ENCODE measurements at regions not wholly inside any gene's neighbourhood (a gene's known extent, or its start where the extent isn't known, plus 50 kb on each side); places are given as distances from the start of the nearest gene placed in this dataset.

DNA sequence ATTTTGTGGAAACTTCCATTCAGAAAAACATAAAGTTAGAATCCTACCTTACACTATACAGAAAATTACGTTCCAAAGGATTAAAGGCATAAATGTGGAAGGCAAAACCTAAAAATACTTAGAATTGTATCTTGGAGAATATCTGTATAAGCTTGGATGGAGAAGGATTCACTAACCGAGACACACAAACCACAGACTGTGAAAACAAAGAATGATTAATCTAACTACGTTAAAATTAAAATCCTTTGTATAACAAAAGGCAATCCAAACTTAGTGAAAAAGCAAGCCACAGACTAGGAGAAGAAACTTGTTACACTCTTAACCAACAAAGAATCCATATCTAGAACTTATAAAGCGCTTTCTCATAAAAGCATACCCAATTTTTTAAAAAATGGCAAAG, 678.8 kb downstream of the INHBA start:
- no peak for DNase-seq

DNA sequence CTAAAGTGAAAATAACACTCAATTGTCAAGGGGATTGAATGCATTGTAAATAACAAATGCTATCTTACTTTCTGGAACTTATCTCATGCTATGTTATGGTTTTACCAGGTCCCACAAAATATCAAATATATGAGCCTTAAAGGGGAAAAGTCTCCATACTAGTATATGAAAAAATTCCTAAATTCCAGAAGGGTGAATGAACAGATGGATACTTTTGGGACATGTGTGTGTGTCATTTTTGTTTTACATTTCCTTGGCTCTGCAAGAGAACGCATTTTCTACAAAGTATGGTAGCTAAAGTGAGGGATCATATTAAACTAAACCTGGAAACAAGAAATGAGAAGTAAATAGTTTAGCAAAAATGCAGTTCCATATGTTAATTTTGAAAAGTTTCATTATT, 682.8 kb downstream of the INHBA start:
- no peak for DNase-seq

DNA sequence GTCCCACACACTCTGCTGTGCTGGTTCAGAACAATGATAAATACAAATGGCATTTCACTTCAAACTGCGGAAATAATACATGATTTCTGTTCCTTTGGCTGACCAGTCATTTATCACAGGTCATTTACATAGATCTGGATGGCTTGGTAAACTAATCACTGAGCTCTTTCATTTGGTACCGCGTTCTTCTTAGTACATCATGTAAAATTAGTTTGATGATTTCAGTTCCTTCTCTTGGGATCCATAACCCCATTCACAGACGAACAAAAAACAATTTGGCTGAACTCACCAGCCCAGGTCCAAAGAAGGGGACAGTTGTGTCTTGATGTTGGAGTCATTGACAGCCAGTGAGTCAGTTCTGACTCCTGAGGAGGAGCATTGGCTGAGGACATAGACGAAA, 689.8 kb downstream of the INHBA start:
- no peak for DNase-seq

DNA sequence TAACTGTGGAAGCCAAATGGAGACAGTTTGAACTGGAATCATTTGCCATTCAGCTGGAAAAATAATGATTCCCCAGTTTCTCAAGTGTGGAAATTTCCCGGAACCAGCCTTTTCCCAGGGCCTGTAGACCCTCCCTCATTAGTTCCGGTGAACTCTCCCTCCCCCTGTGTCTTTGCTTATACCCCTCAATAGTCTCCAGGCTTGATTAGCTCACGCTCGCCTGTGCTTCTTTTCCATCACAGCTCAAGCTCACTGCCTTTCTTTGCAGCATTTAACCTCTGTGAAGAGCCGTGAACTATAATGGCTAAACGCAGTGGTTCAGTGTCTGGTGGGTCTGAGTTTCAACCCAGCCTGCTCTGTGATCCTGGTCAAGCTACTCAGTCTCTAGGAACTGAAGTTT, 690.8 kb downstream of the INHBA start:
- DNase-seq: no peak

DNA sequence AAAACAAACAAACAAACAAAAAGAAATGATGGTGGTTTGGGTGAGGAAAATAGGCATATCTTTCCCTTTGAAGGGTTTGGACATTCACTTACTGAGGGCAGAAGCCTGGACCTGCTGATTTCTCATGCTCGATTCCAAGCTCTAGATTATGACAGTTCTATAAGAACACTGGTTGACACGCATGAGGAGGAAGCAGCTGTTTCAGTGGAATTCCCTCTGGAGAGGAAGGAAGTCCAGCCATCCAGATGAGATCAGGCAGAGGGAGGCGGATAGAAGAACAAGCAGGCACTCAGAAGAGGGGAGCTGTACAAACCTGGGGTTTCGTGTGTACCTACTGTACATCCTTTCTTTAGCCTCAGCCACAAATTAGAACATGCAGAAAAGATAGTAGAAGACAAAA, 691.9 kb downstream of the INHBA start:
- no peak for DNase-seq

DNA sequence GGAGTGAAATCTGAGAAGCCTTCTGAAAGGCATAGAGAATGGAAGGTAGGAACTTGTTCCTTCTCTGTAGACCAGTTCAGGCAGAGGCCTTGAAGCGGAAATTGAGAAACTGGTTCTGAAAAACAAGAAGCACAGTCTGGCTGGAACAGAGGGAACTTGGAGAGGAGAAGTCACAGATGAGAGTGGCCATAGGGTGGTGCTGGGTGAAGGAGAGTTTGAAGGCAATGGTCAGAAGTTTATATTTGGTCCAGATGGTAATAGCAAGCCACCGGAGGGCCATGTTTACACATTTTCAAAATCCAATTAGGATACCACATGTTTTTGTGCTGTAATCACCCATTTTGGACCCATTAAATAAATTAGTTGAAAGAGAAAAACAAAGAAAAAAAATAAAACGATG, 692.5 kb downstream of the INHBA start:
- no peak for DNase-seq

DNA sequence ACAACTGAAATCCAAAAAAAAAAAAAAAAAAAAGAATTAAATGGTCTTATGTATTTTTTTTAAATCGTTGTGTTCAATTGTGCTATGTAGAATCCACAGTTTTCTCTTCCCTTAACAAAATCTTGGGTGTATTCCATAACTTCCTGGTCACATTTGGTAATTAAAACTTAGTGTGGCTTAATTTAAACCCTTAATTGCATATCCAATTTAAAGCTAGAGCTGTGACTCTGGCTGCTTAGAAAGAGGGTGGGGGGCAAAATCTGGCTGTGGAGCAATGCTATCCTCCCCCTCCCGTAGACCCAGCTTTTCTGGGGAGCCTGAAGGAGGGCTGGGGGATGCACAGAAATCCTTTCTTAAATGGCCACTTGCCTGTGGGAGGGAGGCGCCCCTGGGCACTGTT, 695.1 kb downstream of the INHBA start:
- DNase-seq: no peak

DNA sequence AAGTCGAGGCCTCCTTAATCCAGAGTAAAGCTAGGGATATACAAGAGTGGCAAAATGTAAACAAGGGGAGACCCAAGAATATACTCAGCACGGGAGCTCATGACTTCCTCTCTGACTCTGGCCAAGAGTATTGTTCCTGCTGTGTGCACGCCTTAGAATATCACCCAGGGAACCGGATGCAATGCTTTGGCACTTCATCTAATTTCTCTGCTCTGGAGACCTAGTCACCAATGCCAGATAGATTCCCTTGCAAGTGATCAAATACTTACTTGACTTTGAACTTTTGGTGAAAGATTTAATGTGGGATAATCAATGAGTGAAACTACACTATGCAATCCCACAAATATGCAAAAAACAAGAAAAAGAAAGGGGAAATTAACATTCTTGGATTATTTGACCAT, 695.5 kb downstream of the INHBA start:
- DNase-seq: no peak

DNA sequence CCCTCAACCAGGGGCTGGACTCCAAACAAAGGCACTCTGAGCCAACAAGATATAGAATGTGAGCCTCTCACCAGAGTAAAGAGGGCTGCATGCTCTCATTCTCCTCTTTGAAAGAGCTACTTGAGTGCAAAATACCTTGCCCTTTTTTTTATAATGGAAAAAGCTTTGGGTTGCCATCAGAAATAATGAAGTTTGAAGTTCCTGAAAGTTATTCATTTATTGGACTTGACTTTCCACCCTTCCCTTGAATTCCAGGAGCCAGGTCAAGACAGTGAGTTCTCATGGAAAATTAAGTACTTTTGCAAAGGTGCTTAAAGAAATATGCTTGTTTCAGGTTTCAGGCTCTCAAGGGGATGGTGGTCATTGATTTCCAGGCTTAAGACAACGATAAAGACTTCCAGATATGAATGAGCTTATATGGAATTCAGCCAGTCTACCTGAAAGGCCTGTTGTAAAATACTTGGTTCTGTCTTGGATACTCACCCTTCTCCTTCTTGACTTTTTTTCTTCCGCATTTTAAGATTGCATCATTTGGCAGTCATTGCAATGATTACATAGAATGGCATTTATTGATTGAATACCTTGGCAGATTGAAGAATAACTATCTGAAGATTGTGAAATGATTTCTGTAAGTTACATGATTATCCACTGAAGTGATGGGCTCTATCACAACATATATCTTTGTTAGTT, 696.4 kb downstream of the INHBA start:
- no peak for DNase-seq

DNA sequence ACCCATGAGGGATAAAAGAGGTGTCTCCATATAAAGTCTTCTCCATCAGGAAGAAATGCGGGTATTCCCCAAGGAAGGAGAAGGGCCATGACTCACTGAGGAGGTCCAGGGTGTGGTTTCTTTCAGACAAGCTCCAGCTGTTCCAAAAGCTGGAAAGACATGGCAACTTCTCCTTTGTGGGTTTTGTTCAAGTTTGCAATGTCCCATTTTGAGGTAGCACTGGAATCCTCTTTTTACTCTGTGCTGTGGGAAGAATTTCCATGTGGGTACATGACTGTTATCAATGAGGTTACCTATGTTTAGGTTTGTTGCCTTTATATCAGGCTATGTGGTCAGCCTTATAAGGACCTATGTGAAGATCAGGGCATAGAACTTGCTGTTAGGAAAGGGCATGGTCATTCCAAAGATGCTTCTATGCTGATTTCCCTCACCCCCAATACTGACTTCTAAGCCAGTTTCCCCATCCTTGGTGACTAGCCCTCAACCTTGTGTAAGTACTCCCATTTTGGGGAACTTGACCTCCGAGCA, 697.5 kb downstream of the INHBA start:
- DNase-seq: no peak

DNA sequence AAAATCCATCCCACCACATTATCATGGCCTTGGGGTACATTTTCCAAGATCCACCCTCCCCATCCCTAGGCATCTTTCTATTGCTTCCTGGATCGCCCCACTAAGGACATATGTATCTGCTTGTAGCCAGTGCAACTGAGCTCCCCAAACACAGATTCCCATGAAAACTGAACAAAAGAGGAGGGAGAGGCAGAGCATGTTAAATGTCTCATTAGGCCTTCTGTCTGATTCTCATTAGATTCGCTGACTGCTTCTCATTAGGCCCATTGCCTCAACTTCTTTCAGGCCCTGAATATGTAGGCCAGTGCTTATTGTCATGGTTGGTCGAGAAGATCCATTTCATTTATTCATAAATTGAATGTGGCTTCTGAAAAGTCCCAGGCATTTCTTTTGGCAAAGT, 698.9 kb downstream of the INHBA start:
- DNase-seq: no peak

DNA sequence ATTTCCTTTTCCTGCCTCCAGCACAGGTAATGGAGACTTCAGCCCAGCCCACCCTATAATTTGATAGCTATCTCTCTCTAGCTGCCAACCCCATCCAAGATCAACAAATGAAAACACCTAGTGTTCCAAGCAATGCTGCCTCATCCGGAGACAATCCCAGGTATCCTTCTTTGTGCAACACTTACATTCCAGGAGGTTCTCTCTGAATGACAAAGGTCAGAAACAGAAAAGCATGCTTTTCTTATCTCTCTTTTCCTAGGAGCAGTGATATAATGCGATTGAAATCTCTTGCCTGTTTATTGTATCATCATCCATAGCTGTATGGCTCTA, 699.3 kb downstream of the INHBA start:
- DNase-seq: no peak

DNA sequence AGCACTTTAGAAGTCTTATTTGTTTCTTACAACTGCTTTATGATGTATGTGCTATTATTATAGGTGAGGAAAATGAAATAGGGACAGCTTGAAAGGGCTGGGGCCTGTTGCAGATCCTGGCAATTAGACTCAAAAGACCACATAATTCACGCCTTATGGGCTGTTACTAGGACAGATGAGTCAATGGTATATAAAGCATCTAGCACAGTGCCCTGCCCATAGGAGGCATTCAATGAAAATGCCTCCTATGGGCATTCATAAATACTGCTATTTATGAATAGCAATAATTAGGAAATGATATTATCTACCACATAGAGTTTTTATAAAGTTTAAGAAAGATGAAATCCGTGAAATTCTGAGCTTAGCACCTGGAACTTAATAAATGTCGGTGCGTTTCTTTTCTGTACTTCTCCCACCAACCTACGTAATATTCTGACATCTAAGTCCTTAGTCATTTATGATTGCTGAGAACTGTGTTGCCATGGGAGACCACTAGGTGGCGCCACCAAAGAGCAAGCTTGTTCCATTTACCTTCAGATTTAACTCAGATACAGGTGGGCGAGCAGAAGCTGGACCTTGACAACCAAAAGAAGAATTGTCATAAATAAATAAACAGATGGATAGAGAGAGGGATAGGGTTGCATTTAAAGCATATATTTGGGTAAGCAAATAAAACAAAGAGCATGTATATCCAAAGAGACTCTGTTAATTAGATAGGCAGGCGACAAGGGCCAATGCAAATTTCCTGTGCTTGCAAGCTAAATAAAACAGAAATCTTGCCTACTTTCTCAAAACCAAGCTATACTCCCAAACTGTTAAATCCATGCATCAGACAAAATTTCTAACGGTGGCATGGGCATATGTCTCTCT, 699.9 kb downstream of the INHBA start:
- DNase-seq: no peak

DNA sequence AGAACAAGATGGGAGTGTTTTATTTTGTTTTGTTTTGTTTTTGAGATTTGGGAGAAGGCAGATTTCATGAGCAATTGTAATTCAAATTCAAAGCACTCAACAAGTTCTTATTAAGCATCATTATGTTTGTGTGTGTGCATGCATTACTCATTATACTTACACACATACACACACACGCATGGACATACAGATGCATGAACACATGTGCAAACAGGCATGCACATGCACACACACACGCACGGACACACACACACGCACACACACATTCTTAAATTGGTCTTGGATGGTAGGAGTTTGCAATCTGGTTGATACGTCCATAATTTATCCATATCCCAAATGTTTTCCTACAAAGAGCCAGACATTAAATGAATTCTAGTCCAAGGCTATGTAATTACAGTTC, 702.8 kb downstream of the INHBA start:
- DNase-seq: no peak

DNA sequence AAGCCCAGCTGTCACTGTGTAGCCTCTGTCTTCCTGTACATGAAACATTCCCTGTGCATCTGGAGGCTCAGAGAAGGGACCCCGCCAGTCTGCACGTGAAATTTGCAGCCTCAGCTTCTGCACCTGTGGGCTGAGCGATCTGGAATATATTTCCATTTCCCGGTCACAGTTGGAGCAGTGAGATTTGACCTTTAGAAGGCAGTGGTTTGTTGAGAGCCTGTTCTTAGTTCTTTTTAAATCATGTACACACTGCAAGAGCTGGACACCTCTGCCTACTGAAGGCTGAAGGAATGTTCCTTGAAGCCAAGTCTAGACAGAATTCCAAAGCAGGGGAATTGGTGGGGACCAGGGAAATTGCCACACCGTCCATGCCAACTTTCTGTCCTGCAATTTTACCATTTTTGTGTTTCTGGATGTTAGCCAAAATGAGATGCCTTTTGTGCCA, 706.6 kb downstream of the INHBA start:
- DNase-seq: no peak

DNA sequence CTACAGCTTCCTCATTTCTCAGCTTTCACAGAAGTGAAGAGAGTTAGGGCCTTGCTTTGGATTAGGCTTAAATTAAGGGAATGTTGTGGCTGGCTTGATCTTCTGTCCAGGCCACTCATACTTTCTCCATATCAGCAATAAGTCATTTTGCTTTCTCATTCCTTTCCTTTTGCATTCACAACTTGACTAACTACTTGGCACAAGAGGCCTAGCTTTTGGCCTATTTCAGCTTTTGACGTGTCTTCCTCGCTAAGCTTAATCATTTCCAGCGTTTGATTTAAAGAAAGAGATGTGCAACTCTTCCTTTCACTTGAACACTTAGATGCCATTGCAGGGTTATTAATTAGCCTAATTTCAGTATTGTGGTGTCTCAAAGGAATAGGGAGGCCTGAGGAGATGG, 712.0 kb downstream of the INHBA start:
- DNase-seq: no peak

DNA sequence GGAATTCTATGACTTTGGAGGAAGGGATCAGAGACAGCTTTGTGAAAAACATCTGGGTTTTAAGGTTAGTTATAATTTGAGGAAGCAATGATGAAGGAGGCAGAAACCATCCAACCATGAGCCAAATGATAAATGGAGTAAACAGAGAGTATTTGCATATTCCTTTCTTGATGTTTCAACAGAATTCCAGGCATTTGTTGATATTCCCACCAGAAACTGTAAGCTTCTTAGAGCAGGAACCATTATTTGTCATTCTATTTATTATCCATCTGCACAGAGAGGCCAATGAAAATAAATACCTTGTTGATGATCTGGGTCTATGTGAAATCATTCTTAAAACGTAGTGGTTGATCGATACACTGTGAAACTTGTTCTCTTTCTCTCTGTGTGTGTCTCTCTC, 715.3 kb downstream of the INHBA start:
- no peak for DNase-seq

DNA sequence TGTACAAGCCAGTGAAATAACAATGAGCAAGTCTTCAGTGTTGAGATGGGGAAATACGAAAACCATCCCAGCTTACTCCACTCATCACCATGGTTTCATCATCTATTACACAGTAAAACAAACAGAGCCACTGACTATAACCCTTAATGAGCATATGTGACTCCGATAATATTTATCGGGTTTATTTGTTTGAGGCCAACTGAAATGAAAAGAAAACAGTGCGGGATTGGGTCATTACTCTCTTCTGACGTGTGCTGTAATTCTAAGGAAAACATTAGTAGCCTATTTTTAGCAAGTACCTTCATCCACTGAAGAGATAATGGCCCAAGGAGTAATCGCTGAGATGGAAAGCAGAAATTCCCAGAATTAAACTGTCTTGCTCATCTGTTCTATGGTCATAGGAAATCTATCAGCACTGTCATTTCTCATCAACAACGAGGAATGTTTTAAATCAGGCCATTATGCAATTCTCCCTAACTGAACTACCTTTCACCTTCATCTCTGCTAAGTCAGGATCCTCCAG, 716.5 kb downstream of the INHBA start:
- DNase-seq: no peak

DNA sequence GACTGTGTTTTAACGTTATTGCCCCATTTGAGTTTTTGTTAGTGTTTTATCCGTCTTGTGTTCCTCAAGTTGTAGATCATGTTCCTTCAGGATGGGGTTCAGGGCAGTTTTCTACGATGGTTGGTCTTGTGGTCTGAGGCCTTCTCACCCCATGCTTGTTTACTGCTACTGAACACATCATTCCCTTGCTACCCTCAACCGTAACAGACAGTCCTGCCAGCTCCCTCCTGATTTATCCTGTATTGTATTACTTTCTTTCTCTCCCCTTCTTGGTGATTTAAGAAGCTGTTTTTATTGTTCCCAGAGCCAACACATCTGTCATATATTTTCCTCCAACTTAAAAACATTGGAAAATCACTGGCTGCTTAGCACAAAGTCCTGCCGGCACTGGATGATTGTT, 719.8 kb downstream of the INHBA start:
- DNase-seq: no peak

DNA sequence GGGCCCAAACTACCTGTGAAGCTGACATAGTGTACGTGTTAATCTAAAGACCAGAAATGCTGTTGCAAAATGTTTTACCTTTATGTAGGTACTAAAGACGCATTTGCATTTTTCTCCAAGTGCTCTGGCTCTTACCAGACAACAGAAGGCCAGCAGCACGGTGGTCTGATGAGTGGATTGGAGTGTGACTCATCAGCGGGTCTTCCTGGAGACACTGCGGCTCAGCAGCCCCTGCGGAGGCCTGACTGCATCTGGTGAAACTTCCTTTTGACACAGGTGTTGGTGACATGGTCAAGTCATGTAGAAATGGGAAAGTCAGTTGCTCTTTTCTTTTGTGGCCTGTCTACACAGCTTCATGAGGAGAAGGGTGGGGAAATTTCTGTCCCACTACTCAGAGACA, 723.6 kb downstream of the INHBA start:
- no peak for DNase-seq

DNA sequence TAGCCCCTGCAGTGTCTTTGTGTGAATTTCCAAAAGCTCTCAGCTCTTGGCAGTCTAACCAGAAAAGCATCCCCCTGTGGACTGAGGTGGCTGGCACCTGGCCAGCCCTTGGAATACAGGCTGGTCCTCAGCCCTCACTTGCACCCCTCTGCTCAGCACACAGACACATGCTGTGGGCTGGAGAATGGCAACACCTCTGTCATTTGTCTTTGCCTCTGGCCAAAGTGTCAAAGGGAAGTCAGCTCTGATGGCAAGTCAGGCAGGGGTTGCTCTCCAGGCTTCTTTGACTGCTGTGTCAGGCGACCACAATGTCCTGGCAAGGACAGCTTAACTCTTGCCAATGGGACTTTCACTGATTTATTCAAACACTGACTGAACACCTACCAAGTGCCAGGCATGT, 724.8 kb downstream of the INHBA start:
- DNase-seq: no peak

DNA sequence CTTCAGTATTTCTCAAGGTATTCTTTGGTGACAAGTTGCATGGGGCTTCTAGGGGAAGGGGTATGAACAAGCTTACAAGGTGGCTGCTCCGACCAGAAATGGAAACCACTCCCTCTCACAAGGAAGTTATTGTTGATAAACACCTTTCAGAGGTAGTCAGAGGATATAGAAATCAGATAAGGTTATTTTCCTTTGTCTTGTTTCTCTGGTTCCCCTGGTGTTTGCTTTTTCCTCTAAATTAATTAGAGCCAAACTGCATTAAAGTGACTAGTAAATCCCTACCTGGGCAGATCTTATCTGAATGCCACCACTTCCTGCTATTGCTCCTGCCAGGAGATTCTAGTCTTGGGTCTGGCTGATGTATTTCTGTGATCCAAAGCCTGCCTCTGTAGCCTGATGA, 725.4 kb downstream of the INHBA start:
- no peak for DNase-seq

DNA sequence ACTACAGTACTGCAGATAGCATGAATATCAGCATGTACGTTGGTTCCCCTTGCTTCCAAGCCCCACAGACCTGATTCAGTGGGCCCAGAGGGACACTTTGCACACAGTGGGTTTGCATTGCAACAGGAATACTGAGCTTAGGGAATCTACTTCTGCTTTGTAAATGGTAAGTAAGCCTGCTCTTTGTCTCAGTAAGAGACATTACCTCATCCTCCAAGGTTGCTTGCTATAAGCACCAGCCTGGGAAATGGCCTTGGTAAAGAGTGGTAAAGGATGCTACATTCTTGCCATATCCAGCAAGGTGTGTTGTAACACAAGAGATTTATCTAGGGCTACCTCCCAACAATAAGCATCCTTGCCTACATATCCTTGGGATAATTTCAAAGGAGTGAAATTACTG, 730.5 kb downstream of the INHBA start:
- no peak for DNase-seq

DNA sequence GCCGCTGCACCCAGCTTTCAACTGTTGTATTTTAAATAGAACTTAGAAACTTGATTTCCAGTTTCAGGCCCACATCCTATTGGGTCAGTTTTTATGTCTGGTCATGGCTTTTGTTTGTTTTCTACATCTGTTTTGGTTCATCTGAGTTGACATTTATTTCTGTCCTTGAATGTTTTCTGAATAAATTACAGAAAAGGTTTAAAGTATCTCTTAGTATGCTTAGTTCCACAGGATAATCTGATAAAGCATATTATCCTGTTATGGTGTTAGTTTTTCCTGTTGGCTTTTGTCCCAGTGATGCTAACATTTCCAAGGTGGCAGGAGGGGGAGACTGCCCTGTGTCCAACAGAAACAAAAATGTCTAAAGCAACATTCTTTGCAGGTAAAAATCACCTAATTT, 733.2 kb downstream of the INHBA start:
- DNase-seq: no peak

All from NCI-H510A (cell line).